ENCODE measurements at regions not wholly inside any gene's neighbourhood (a gene's known extent, or its start where the extent isn't known, plus 50 kb on each side); places are given as distances from the start of the nearest gene placed in this dataset.

- H4K20me1 ChIP-seq (ENCODE audit: insufficient read depth, low read length) = no peaks in the 10 kb centered on the region
- TF ChIP-seq EZH2phosphoT487 (IDR thresholded peaks at IDR 0.05; ENCODE audit: low read length) (no peak), EZH2 (optimal IDR thresholded peaks at IDR 0.05; ENCODE audit: low read depth, low read length) (no peak)
- TF ChIP-seq, protein P1, sequence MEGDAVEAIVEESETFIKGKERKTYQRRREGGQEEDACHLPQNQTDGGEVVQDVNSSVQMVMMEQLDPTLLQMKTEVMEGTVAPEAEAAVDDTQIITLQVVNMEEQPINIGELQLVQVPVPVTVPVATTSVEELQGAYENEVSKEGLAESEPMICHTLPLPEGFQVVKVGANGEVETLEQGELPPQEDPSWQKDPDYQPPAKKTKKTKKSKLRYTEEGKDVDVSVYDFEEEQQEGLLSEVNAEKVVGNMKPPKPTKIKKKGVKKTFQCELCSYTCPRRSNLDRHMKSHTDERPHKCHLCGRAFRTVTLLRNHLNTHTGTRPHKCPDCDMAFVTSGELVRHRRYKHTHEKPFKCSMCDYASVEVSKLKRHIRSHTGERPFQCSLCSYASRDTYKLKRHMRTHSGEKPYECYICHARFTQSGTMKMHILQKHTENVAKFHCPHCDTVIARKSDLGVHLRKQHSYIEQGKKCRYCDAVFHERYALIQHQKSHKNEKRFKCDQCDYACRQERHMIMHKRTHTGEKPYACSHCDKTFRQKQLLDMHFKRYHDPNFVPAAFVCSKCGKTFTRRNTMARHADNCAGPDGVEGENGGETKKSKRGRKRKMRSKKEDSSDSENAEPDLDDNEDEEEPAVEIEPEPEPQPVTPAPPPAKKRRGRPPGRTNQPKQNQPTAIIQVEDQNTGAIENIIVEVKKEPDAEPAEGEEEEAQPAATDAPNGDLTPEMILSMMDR (IDR thresholded peaks at IDR 0.05; ENCODE audit: low read length) = no peak
- no peak overlapping the region for H3K4me2 ChIP-seq (ENCODE audit: low read depth, low read length)
- H3K36me3 ChIP-seq (replicated peaks; ENCODE audit: insufficient read depth, low read length) = no peaks in the 10 kb centered on the region
- H3K9me3 ChIP-seq (replicated peaks; ENCODE audit: insufficient read depth, low read length) = no peaks in the 10 kb centered on the region
- no peak overlapping the region for H3K9ac ChIP-seq (ENCODE audit: low read length)
- no peaks in the 10 kb centered on the region for H3K9me2 ChIP-seq (replicated peaks; ENCODE audit: insufficient read depth, low read length)
- no peaks in the 10 kb centered on the region for H3K27me3 ChIP-seq (replicated peaks; ENCODE audit: insufficient read depth, low read length)
- H3K4me3 ChIP-seq (ENCODE audit: low read length) = no peak overlapping the region
- H3K4me1 ChIP-seq (ENCODE audit: low read length) = no peaks in the 10 kb centered on the region
- no peak for DNase-seq
- H3F3A ChIP-seq (ENCODE audit: insufficient read depth, low read length) = no peaks in the 10 kb centered on the region
- H2AFZ ChIP-seq (ENCODE audit: low read length) = no peak overlapping the region
- no peaks in the 10 kb centered on the region for H3K79me2 ChIP-seq (ENCODE audit: low read length)
- no peak overlapping the region for H3K27ac ChIP-seq (ENCODE audit: low read length)
These were observed 515.6 kb upstream of the ZP4 start for GRCh38 chr1:238406098-238406860.

- Histone ChIP-seq H3K9me3 (replicated peaks; ENCODE audit: insufficient read depth, low read length) (no peaks in the 10 kb centered on the region), H3K27me3 (replicated peaks; ENCODE audit: insufficient read depth, low read length) (no peaks in the 10 kb centered on the region), H3K9me2 (replicated peaks; ENCODE audit: insufficient read depth, low read length) (no peaks in the 10 kb centered on the region), H4K20me1 (ENCODE audit: insufficient read depth, low read length) (no peaks in the 10 kb centered on the region), H3K27ac (ENCODE audit: low read length) (no peak overlapping the region), H3F3A (ENCODE audit: insufficient read depth, low read length) (no peaks in the 10 kb centered on the region), H3K9ac (ENCODE audit: low read length) (no peak overlapping the region), H2AFZ (ENCODE audit: low read length) (no peak overlapping the region), H3K79me2 (ENCODE audit: low read length) (no peaks in the 10 kb centered on the region), H3K36me3 (replicated peaks; ENCODE audit: insufficient read depth, low read length) (no peaks in the 10 kb centered on the region), H3K4me1 (ENCODE audit: low read length) (no peaks in the 10 kb centered on the region), H3K4me2 (ENCODE audit: low read depth, low read length) (no peak overlapping the region), H3K4me3 (ENCODE audit: low read length) (no peak overlapping the region)
- DNase-seq = no peak
- TF ChIP-seq, protein P1 (IDR thresholded peaks at IDR 0.05; ENCODE audit: low read length) = no peak
- TF ChIP-seq EZH2phosphoT487 (IDR thresholded peaks at IDR 0.05; ENCODE audit: low read length) = no peak
- TF ChIP-seq EZH2 (optimal IDR thresholded peaks at IDR 0.05; ENCODE audit: low read depth, low read length) = no peak
These were observed 514.2 kb upstream of the ZP4 start for GRCh38 chr1:238404921-238405320.

DNA sequence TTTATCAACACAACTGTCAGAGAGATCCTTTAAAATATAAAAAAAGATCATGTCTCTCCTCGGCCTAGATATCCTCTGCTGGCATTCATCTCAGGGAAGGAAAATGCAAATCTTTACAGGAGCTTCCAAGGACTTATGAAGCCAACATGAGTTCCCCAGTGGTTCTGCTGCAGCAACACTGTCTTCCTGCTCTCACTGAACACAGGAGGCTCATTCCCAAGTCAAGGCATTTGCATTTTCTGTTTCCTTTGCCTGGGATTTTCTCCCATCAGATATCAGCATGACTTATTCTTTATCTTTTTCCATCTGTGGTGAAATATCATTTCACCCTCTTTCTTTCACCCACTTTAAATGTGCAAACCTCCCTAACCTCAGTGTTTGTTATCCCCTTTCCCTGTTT, 513.8 kb upstream of the ZP4 start:
- Histone ChIP-seq H3K4me1 (ENCODE audit: low read length) (no peaks in the 10 kb centered on the region), H3K4me2 (ENCODE audit: low read depth, low read length) (no peak overlapping the region), H3K27ac (ENCODE audit: low read length) (no peak overlapping the region), H3K36me3 (replicated peaks; ENCODE audit: insufficient read depth, low read length) (no peaks in the 10 kb centered on the region), H4K20me1 (ENCODE audit: insufficient read depth, low read length) (no peaks in the 10 kb centered on the region), H3F3A (ENCODE audit: insufficient read depth, low read length) (no peaks in the 10 kb centered on the region), H3K27me3 (replicated peaks; ENCODE audit: insufficient read depth, low read length) (no peaks in the 10 kb centered on the region), H3K4me3 (ENCODE audit: low read length) (no peak overlapping the region), H3K9me3 (replicated peaks; ENCODE audit: insufficient read depth, low read length) (no peaks in the 10 kb centered on the region), H3K9me2 (replicated peaks; ENCODE audit: insufficient read depth, low read length) (no peaks in the 10 kb centered on the region), H3K79me2 (ENCODE audit: low read length) (no peaks in the 10 kb centered on the region), H2AFZ (ENCODE audit: low read length) (no peak overlapping the region), H3K9ac (ENCODE audit: low read length) (no peak overlapping the region)
- no peak for DNase-seq
- TF ChIP-seq, protein P1 (IDR thresholded peaks at IDR 0.05; ENCODE audit: low read length) = no peak
- TF ChIP-seq EZH2 (optimal IDR thresholded peaks at IDR 0.05; ENCODE audit: low read depth, low read length) = no peak
- no peak for TF ChIP-seq EZH2phosphoT487 (IDR thresholded peaks at IDR 0.05; ENCODE audit: low read length)

Data from MM.1S (cell line).